Peyer's patch (tissue), 4 donors: ENCODE measurements at regions not wholly inside any gene's neighbourhood (a gene's known extent, or its start where the extent isn't known, plus 50 kb on each side); places are given as distances from the start of the nearest gene placed in this dataset.

Experiments
- POLR2A ChIP-seq, 2 donors: fragments of 450-650 bp; IDR thresholded peaks; one replicate each; pipeline ENCODE4 v1.5.1; 2017; ENCODE audit warnings: antibody characterized with exemption in 2 of 2, mild to moderate bottlenecking in 2 of 2, moderate library complexity in 2 of 2
- TF ChIP-seq, protein P1 (sequence below), 6 experiments: fragments of 450-650 bp in 4 of 6; fragments of 200-600 bp in 2 of 6; sonication (generic) in 1 of 6; IDR thresholded peaks; one replicate each; pipeline ENCODE4 v1.5.1; 2017 to 2019; ENCODE audit warnings: antibody characterized with exemption in 6 of 6, mild to moderate bottlenecking in 3 of 6, moderate library complexity in 1 of 6

GRCh38 chr20:4067600-4068261, 52.4 kb upstream of the RNF24 start:
- TF ChIP-seq, protein P1, sequence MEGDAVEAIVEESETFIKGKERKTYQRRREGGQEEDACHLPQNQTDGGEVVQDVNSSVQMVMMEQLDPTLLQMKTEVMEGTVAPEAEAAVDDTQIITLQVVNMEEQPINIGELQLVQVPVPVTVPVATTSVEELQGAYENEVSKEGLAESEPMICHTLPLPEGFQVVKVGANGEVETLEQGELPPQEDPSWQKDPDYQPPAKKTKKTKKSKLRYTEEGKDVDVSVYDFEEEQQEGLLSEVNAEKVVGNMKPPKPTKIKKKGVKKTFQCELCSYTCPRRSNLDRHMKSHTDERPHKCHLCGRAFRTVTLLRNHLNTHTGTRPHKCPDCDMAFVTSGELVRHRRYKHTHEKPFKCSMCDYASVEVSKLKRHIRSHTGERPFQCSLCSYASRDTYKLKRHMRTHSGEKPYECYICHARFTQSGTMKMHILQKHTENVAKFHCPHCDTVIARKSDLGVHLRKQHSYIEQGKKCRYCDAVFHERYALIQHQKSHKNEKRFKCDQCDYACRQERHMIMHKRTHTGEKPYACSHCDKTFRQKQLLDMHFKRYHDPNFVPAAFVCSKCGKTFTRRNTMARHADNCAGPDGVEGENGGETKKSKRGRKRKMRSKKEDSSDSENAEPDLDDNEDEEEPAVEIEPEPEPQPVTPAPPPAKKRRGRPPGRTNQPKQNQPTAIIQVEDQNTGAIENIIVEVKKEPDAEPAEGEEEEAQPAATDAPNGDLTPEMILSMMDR (IDR thresholded peaks at IDR 0.05), result no peak
- TF ChIP-seq POLR2A (IDR thresholded peaks at IDR 0.05), result no peak
